Peyer's patch (tissue), 4 donors: ENCODE measurements at regions not wholly inside any gene's neighbourhood (a gene's known extent, or its start where the extent isn't known, plus 50 kb on each side); places are given as distances from the start of the nearest gene placed in this dataset.

Experiments
- POLR2A ChIP-seq, 2 donors: fragments of 450-650 bp; IDR thresholded peaks; one replicate each; pipeline ENCODE4 v1.5.1; 2017; ENCODE audit warnings: antibody characterized with exemption in 2 of 2, mild to moderate bottlenecking in 2 of 2, moderate library complexity in 2 of 2
- TF ChIP-seq, protein P1 (sequence below), 6 experiments: fragments of 450-650 bp in 4 of 6; fragments of 200-600 bp in 2 of 6; sonication (generic) in 1 of 6; IDR thresholded peaks; one replicate each; pipeline ENCODE4 v1.5.1; 2017 to 2019; ENCODE audit warnings: antibody characterized with exemption in 6 of 6, mild to moderate bottlenecking in 3 of 6, moderate library complexity in 1 of 6

DNA sequence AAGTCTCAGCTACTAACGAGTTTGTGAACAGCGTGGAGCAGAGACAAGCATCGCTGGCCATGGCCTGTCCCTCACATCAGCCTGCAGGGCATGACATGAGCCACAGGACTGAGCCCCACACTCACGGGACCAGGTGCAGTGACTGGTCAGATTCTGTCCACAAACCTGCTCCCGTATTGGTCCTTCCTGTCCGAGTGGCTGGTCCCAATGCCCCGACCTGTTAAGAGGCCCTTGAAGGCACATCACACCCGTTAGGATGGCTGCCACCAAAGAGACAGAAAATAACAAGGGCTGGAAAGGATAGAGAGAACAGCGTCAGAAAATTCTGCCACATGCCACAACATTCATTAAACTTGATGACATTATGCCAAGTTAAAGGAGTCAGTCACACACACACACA lies 403.2 kb upstream of the MYT1L start:
- TF ChIP-seq, protein P1, sequence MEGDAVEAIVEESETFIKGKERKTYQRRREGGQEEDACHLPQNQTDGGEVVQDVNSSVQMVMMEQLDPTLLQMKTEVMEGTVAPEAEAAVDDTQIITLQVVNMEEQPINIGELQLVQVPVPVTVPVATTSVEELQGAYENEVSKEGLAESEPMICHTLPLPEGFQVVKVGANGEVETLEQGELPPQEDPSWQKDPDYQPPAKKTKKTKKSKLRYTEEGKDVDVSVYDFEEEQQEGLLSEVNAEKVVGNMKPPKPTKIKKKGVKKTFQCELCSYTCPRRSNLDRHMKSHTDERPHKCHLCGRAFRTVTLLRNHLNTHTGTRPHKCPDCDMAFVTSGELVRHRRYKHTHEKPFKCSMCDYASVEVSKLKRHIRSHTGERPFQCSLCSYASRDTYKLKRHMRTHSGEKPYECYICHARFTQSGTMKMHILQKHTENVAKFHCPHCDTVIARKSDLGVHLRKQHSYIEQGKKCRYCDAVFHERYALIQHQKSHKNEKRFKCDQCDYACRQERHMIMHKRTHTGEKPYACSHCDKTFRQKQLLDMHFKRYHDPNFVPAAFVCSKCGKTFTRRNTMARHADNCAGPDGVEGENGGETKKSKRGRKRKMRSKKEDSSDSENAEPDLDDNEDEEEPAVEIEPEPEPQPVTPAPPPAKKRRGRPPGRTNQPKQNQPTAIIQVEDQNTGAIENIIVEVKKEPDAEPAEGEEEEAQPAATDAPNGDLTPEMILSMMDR (IDR thresholded peaks at IDR 0.05) = no peak
- no peak for TF ChIP-seq POLR2A (IDR thresholded peaks at IDR 0.05)
